Loucy (cell line): ENCODE measurements at regions not wholly inside any gene's neighbourhood (a gene's known extent, or its start where the extent isn't known, plus 50 kb on each side); places are given as distances from the start of the nearest gene placed in this dataset.

ENCODE experiments used
- EZH2phosphoT487 ChIP-seq: fragments of 200-600 bp; IDR thresholded peaks from 2 replicates; pipeline ENCODE4 v1.6.1; 2018; ENCODE audit warnings: antibody characterized with exemption, mild to moderate bottlenecking, moderate library complexity, borderline replicate concordance
- TF ChIP-seq, protein P1 (sequence below): fragments of 200-600 bp; sonication (generic); conservative IDR thresholded peaks from 2 replicates; pipeline ENCODE4 v1.5.1; 2014; ENCODE audit warnings: mild to moderate bottlenecking, antibody characterized with exemption, low read length

DNA sequence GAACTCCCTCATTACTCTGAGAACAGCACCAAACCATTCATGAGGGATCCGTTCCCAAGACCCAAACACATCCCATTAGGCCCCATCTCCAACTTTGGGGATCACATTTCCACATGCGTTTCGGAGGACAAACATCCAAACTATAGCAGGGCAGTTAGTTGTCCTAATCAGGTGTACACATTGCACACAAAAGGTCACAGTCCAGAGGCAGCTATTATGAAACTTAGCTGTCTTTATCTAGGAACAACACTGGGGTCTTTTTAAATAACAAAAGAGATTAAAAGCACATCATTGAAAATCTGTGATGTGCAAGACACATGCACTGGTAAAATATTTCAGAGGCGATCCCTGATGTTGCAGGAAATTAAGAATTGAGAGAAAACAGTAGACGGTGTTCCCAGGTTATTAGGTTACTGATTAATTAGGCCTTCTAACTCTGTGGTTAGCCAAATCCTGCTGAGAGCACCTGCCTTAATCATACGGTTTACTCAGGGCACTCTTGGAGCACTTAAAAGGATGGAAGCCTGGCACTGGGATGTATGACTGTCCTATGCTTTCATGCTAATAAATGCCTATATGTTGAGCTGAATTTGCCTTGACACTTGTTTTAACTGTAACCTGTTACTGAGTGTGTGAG is 1574.5 kb upstream of the WWC1 start:
- TF ChIP-seq, protein P1, sequence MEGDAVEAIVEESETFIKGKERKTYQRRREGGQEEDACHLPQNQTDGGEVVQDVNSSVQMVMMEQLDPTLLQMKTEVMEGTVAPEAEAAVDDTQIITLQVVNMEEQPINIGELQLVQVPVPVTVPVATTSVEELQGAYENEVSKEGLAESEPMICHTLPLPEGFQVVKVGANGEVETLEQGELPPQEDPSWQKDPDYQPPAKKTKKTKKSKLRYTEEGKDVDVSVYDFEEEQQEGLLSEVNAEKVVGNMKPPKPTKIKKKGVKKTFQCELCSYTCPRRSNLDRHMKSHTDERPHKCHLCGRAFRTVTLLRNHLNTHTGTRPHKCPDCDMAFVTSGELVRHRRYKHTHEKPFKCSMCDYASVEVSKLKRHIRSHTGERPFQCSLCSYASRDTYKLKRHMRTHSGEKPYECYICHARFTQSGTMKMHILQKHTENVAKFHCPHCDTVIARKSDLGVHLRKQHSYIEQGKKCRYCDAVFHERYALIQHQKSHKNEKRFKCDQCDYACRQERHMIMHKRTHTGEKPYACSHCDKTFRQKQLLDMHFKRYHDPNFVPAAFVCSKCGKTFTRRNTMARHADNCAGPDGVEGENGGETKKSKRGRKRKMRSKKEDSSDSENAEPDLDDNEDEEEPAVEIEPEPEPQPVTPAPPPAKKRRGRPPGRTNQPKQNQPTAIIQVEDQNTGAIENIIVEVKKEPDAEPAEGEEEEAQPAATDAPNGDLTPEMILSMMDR = no peak
- no peak for TF ChIP-seq EZH2phosphoT487
